Peyer's patch (tissue), 4 donors: ENCODE measurements at regions not wholly inside any gene's neighbourhood (a gene's known extent, or its start where the extent isn't known, plus 50 kb on each side); places are given as distances from the start of the nearest gene placed in this dataset.

Experiments
- CTCF ChIP-seq, 6 experiments: fragments of 450-650 bp in 4 of 6; fragments of 200-600 bp in 2 of 6; sonication (generic) in 1 of 6; IDR thresholded peaks; one replicate each; pipeline ENCODE4 v1.5.1; 2017 to 2019; ENCODE audit warnings: antibody characterized with exemption in 6 of 6, mild to moderate bottlenecking in 3 of 6, moderate library complexity in 1 of 6
- POLR2A ChIP-seq, 2 donors: fragments of 450-650 bp; IDR thresholded peaks; one replicate each; pipeline ENCODE4 v1.5.1; 2017; ENCODE audit warnings: antibody characterized with exemption in 2 of 2, mild to moderate bottlenecking in 2 of 2, moderate library complexity in 2 of 2

- TF ChIP-seq POLR2A (IDR thresholded peaks at IDR 0.05), result no peak
- no peak for TF ChIP-seq CTCF (IDR thresholded peaks at IDR 0.05)
These were observed 82.3 kb upstream of the LINGO1 start for GRCh38 chr15:77715051-77715450.
